HG02885 (cell line): ENCODE measurements at regions not wholly inside any gene's neighbourhood (a gene's known extent, or its start where the extent isn't known, plus 50 kb on each side); places are given as distances from the start of the nearest gene placed in this dataset.
"Not testable (repeated sequence)": the region's sequence is repeated elsewhere in the genome, so short reads cannot be mapped to it uniquely, and the experiment has no call there.

Source experiments
- ATAC-seq: cut with Tn5 transposase; IDR thresholded peaks from one replicate; pipeline ENCODE4 v1.9.1; 2021; ENCODE audit warnings: mild to moderate bottlenecking; ENCODE audit not compliant: unreplicated experiment, poor library complexity

GRCh38 chr1:206311611-206312273 is 108.4 kb downstream of the SRGAP2 start:
- ATAC-seq = not testable (repeated sequence)

- not testable (repeated sequence) for ATAC-seq
These were observed 108.9 kb downstream of the SRGAP2 start for GRCh38 chr1:206312274-206312665.

GRCh38 chr1:206314951-206315636 is 111.8 kb downstream of the SRGAP2 start:
- ATAC-seq = not testable (repeated sequence)

- not testable (repeated sequence) for ATAC-seq
These were observed 113.6 kb downstream of the SRGAP2 start for GRCh38 chr1:206316901-206317300.

GRCh38 chr1:206317878-206318514 is 114.7 kb downstream of the SRGAP2 start:
- not testable (repeated sequence) for ATAC-seq

GRCh38 chr1:206320227-206320626 is 116.9 kb downstream of the SRGAP2 start:
- not testable (repeated sequence) for ATAC-seq

- ATAC-seq = not testable (repeated sequence)
These were observed 123.0 kb downstream of the SRGAP2 start for GRCh38 chr1:206326159-206326939.

- ATAC-seq = not testable (repeated sequence)
These were observed 128.3 kb downstream of the SRGAP2 start for GRCh38 chr1:206331597-206331996.

- ATAC-seq = not testable (repeated sequence)
These were observed 130.0 kb downstream of the SRGAP2 start for GRCh38 chr1:206333316-206333715.

GRCh38 chr1:206333897-206334296 is 130.6 kb downstream of the SRGAP2 start:
- ATAC-seq = not testable (repeated sequence)

GRCh38 chr1:206334481-206334880 is 131.1 kb downstream of the SRGAP2 start:
- not testable (repeated sequence) for ATAC-seq

GRCh38 chr1:206335162-206335561 is 131.8 kb downstream of the SRGAP2 start:
- ATAC-seq = not testable (repeated sequence)

- not testable (repeated sequence) for ATAC-seq
These were observed 132.8 kb downstream of the SRGAP2 start for GRCh38 chr1:206335875-206336846.

GRCh38 chr1:206337024-206337423 is 133.3 kb upstream of the IKBKE start:
- not testable (repeated sequence) for ATAC-seq

- ATAC-seq = not testable (repeated sequence)
These were observed 119.6 kb upstream of the IKBKE start for GRCh38 chr1:206350493-206351275.

GRCh38 chr1:206351276-206352052 is 118.8 kb upstream of the IKBKE start:
- not testable (repeated sequence) for ATAC-seq

- not testable (repeated sequence) for ATAC-seq
These were observed 114.0 kb upstream of the IKBKE start for GRCh38 chr1:206356310-206356709.

GRCh38 chr1:206357962-206358361 is 112.3 kb upstream of the IKBKE start:
- ATAC-seq = peak; percentile 54
